PC-3 (cell line): ENCODE measurements at regions not wholly inside any gene's neighbourhood (a gene's known extent, or its start where the extent isn't known, plus 50 kb on each side); places are given as distances from the start of the nearest gene placed in this dataset.

ENCODE experiments used
- ATAC-seq: fragments of 200-7000 bp; cut with Tn5 transposase; 2 replicates; pipeline ENCODE4 v1.9.1; 2020; ENCODE audit warnings: mild to moderate bottlenecking, moderate library complexity
- BruUV-seq: library from RNA; stranded (reverse); fragments of 400-500 nt; replicated peaks from 2 replicates; lab custom pipeline; 2021; lab: Mats Ljungman, UMichigan
- CTCF ChIA-PET: fragments of 300-600 bp; sonication (Branson Sonifier 250); formaldehyde crosslinking; loops from one replicate; lab custom pipeline; 2022; ENCODE audit warnings: antibody characterized with exemption; lab: Charles Lee
- POLR2A ChIA-PET: fragments of 300-600 bp; sonication (Branson Sonifier 250); formaldehyde crosslinking; loops from one replicate; lab custom pipeline; 2022; ENCODE audit warnings: antibody characterized with exemption; ENCODE audit not compliant: unreplicated experiment; lab: Charles Lee
- DNase-seq: peaks from one replicate; pipeline ENCODE4 v3.0.0-alpha.2; 2015
- H2AFZ ChIP-seq: fragments of 300-600 bp; sonication (generic); 2 replicates; pipeline ENCODE4 v1.6.0; 2016; ENCODE audit warnings: antibody characterized with exemption, low read length
- H3F3A ChIP-seq: fragments of 300-600 bp; sonication (generic); one replicate; pipeline ENCODE4 v1.6.0; 2017; ENCODE audit warnings: antibody characterized with exemption, low read length, control low read depth, mild to moderate bottlenecking; ENCODE audit not compliant: unreplicated experiment
- H3K27ac ChIP-seq: fragments of 300-600 bp; sonication (generic); 2 replicates; pipeline ENCODE4 v1.5.1; 2016; ENCODE audit warnings: mild to moderate bottlenecking, low read length
- H3K27me3 ChIP-seq: fragments of 300-600 bp; sonication (generic); 2 replicates; pipeline ENCODE4 v1.6.1; 2016; ENCODE audit warnings: low read length, mixed read lengths
- H3K36me3 ChIP-seq: fragments of 300-600 bp; sonication (generic); 2 replicates; pipeline ENCODE4 v1.6.1; 2016; ENCODE audit warnings: low read depth, mixed run types, low read length, mixed read lengths
- H3K4me1 ChIP-seq: fragments of 300-600 bp; sonication (generic); 2 replicates; pipeline ENCODE4 v1.5.1; 2016; ENCODE audit warnings: low read length; ENCODE audit not compliant: insufficient read depth
- H3K4me2 ChIP-seq: fragments of 300-600 bp; sonication (generic); 2 replicates; pipeline ENCODE4 v1.6.0; 2016; ENCODE audit warnings: low read length
- H3K4me3 ChIP-seq: fragments of 300-600 bp; sonication (generic); 2 replicates; pipeline ENCODE4 v1.5.1; 2016; ENCODE audit warnings: mild to moderate bottlenecking, low read length, mixed read lengths
- H3K79me2 ChIP-seq: fragments of 300-600 bp; sonication (generic); 2 replicates; pipeline ENCODE4 v1.6.1; 2017; ENCODE audit warnings: low read length, mixed read lengths
- H3K9ac ChIP-seq: fragments of 300-600 bp; sonication (generic); 2 replicates; pipeline ENCODE4 v1.6.0; 2016; ENCODE audit warnings: mild to moderate bottlenecking, low read length
- H3K9me2 ChIP-seq: fragments of 300-600 bp; sonication (generic); replicated peaks from 2 replicates; pipeline ENCODE4 v1.6.1; 2016; ENCODE audit warnings: mixed run types, low read length, mixed read lengths
- H3K9me3 ChIP-seq: fragments of 300-600 bp; sonication (generic); 2 replicates; pipeline ENCODE4 v1.6.1; 2016; ENCODE audit warnings: low read length, mixed read lengths
- H4K20me1 ChIP-seq: fragments of 300-600 bp; sonication (generic); 2 replicates; pipeline ENCODE4 v1.6.1; 2016; ENCODE audit warnings: low read length, mixed read lengths
- EZH2 ChIP-seq: fragments of 300-600 bp; sonication (generic); IDR thresholded peaks from one replicate; pipeline ENCODE4 v1.6.1; 2017; ENCODE audit warnings: antibody characterized with exemption, mild to moderate bottlenecking, low read length; ENCODE audit not compliant: unreplicated experiment
- EZH2phosphoT487 ChIP-seq: fragments of 300-600 bp; sonication (generic); IDR thresholded peaks from 2 replicates; pipeline ENCODE4 v1.6.1; 2018; ENCODE audit warnings: mild to moderate bottlenecking, antibody characterized with exemption, low read length, borderline replicate concordance
- intact Hi-C: fragments of 100-400 bp; cut with micrococcal nuclease; formaldehyde crosslinking; loops from 2 replicates; pipeline ENCODE4 v1.9.0; 2023
- TF ChIP-seq, protein P1 (sequence below): fragments of 300-600 bp; sonication (generic); conservative IDR thresholded peaks from 2 replicates; pipeline ENCODE4 v1.5.1; 2017; ENCODE audit warnings: antibody characterized with exemption, low read depth, mild to moderate bottlenecking, low read length

DNA sequence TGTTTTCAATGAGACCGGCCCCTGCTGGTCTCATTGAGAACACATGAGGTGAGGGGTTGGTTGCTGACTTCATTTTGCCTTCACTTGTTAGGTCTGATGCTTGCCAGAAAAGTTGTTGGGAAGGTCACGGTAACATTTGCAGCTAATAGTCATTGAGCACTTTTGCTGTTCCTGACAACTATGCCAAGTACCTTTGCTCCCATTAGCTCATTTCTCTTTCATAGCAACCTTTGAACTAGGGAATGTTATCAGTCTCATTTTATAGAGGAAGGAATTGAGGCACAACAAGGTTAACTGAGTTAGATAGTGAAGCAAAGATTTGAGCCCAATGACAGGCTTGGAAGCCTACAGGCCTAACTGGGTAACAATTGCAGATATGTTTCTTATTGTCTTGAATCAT is 195.4 kb upstream of the LARGE1 start:
- no TSS peak for BruUV-seq
- Histone ChIP-seq H3K9me3 (0 out of 2 replicates have a peak, but pooled peaks cover 3% of the 10 kb centered on the region), H3K27me3 (no peaks in the 10 kb centered on the region), H3K4me2 (no peak overlapping the region), H3K9me2 (no peaks in the 10 kb centered on the region), H3K4me3 (no peak overlapping the region), H4K20me1 (no peaks in the 10 kb centered on the region), H3K27ac (no peak overlapping the region), H3K4me1 (no peaks in the 10 kb centered on the region), H3K79me2 (no peaks in the 10 kb centered on the region), H3K9ac (no peak overlapping the region), H3F3A (no peaks in the 10 kb centered on the region), H3K36me3 (no peaks in the 10 kb centered on the region), H2AFZ (no peak overlapping the region)
- DNase-seq (no peak), ATAC-seq (no peak)
- intact Hi-C loops: no loop called here
- TF ChIP-seq EZH2phosphoT487 (no peak), EZH2 (no peak)
- TF ChIP-seq, protein P1, sequence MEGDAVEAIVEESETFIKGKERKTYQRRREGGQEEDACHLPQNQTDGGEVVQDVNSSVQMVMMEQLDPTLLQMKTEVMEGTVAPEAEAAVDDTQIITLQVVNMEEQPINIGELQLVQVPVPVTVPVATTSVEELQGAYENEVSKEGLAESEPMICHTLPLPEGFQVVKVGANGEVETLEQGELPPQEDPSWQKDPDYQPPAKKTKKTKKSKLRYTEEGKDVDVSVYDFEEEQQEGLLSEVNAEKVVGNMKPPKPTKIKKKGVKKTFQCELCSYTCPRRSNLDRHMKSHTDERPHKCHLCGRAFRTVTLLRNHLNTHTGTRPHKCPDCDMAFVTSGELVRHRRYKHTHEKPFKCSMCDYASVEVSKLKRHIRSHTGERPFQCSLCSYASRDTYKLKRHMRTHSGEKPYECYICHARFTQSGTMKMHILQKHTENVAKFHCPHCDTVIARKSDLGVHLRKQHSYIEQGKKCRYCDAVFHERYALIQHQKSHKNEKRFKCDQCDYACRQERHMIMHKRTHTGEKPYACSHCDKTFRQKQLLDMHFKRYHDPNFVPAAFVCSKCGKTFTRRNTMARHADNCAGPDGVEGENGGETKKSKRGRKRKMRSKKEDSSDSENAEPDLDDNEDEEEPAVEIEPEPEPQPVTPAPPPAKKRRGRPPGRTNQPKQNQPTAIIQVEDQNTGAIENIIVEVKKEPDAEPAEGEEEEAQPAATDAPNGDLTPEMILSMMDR: no peak
- POLR2A ChIA-PET: no interaction called here
- CTCF ChIA-PET: no interaction called here

DNA sequence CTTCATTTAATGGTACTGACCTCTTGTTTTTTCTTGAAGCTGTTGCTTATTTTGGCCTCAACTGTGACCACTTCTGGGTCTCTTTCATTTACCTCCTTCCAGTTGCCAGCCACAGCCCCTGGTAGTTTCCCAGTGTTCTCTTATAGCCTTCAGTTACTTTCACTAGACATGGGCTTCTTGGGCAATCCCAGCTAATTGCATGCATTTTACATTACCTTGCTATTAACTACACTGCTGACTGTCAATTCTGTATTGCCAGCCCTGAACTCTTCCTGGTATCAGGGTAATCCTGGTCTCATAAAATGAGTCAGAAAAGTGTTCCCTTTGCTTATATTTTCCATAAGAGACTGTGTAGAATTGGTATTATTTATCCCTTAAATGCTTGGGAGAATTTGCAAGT is 195.8 kb upstream of the LARGE1 start:
- Histone ChIP-seq H3K9ac (no peak overlapping the region), H3K79me2 (no peaks in the 10 kb centered on the region), H3F3A (no peaks in the 10 kb centered on the region), H3K9me2 (no peaks in the 10 kb centered on the region), H3K27ac (no peak overlapping the region), H3K4me2 (no peak overlapping the region), H3K4me1 (no peaks in the 10 kb centered on the region), H3K9me3 (0 out of 2 replicates have a peak, but pooled peaks cover 3% of the 10 kb centered on the region), H2AFZ (no peak overlapping the region), H3K4me3 (no peak overlapping the region), H4K20me1 (no peaks in the 10 kb centered on the region), H3K36me3 (no peaks in the 10 kb centered on the region), H3K27me3 (no peaks in the 10 kb centered on the region)
- no TSS peak for BruUV-seq
- ChIA-PET POLR2A (no interaction called here), CTCF (no interaction called here)
- no peak for ATAC-seq
- DNase-seq: no peak
- intact Hi-C loops: no loop called here
- TF ChIP-seq EZH2phosphoT487 (no peak), EZH2 (no peak)
- TF ChIP-seq, protein P1: no peak

- POLR2A ChIA-PET: no interaction called here
- no peak for ATAC-seq
Measured at GRCh38 chr22:34122042-34122441, 201.8 kb upstream of the LARGE1 start.

More at GRCh38 chr22:34122042-34122441, 201.8 kb upstream of the LARGE1 start:
- Histone ChIP-seq H2AFZ (no peak overlapping the region), H3K4me1 (no peaks in the 10 kb centered on the region), H3F3A (no peaks in the 10 kb centered on the region), H4K20me1 (no peaks in the 10 kb centered on the region), H3K9ac (no peak overlapping the region), H3K9me3 (peaks cover 3% of the 10 kb centered on the region; the same call in 1 of the 2 replicates), H3K4me2 (no peak overlapping the region), H3K4me3 (no peak overlapping the region), H3K27ac (no peak overlapping the region), H3K79me2 (no peaks in the 10 kb centered on the region), H3K9me2 (no peaks in the 10 kb centered on the region), H3K36me3 (no peaks in the 10 kb centered on the region), H3K27me3 (no peaks in the 10 kb centered on the region)
- no TSS peak for BruUV-seq
- DNase-seq: no peak
- TF ChIP-seq, protein P1: no peak
- TF ChIP-seq EZH2phosphoT487 (no peak), EZH2 (no peak)
- intact Hi-C loops: no loop called here
- CTCF ChIA-PET: no interaction called here
